GM23338 (cell line): ENCODE measurements at regions not wholly inside any gene's neighbourhood (a gene's known extent, or its start where the extent isn't known, plus 50 kb on each side); places are given as distances from the start of the nearest gene placed in this dataset.

ENCODE experiments used
- ATAC-seq: fragments of 200-7000 bp; cut with Tn5 transposase; 3 replicates; pipeline ENCODE4 v1.9.1; 2020
- DNase-seq: peaks from one replicate; pipeline ENCODE4 v3.0.0-alpha.2; 2015; ENCODE audit warnings: low spot score
- H2AFZ ChIP-seq: fragments of 200-600 bp; sonication (generic); 2 replicates; pipeline ENCODE4 v1.8.0; 2016; ENCODE audit warnings: antibody characterized with exemption, mild to moderate bottlenecking, moderate library complexity
- H3F3A ChIP-seq: fragments of 200-600 bp; sonication (generic); replicated peaks from 2 replicates; pipeline ENCODE4 v1.8.0; 2017; ENCODE audit warnings: antibody characterized with exemption, mixed run types, low read depth
- H3K27ac ChIP-seq: fragments of 200-600 bp; sonication (generic); 2 replicates; pipeline ENCODE4 v1.6.1; 2016; ENCODE audit warnings: low read depth
- H3K27me3 ChIP-seq: fragments of 200-600 bp; sonication (generic); 2 replicates; pipeline ENCODE4 v1.8.0; 2016; ENCODE audit warnings: mild to moderate bottlenecking, mixed run types, moderate library complexity; ENCODE audit not compliant: insufficient read depth
- H3K36me3 ChIP-seq: fragments of 200-600 bp; sonication (generic); 2 replicates; pipeline ENCODE4 v1.8.0; 2016; ENCODE audit warnings: mild to moderate bottlenecking; ENCODE audit not compliant: insufficient read depth
- H3K4me1 ChIP-seq: fragments of 200-600 bp; sonication (generic); 2 replicates; pipeline ENCODE4 v1.8.0; 2016; ENCODE audit warnings: mild to moderate bottlenecking, moderate library complexity; ENCODE audit not compliant: insufficient read depth
- H3K4me2 ChIP-seq: fragments of 200-600 bp; sonication (generic); 2 replicates; pipeline ENCODE4 v1.7.1; 2017; ENCODE audit warnings: mixed run types
- H3K4me3 ChIP-seq: fragments of 200-600 bp; sonication (generic); 2 replicates; pipeline ENCODE4 v1.6.1; 2016; ENCODE audit warnings: mixed run types
- H3K79me2 ChIP-seq: fragments of 200-600 bp; sonication (generic); replicated peaks from 2 replicates; pipeline ENCODE4 v1.8.0; 2017; ENCODE audit warnings: mild to moderate bottlenecking; ENCODE audit not compliant: insufficient read depth
- H3K9me2 ChIP-seq: fragments of 200-600 bp; sonication (generic); 2 replicates; pipeline ENCODE4 v1.8.0; 2017; ENCODE audit not compliant: insufficient read depth
- H4K20me1 ChIP-seq: fragments of 200-600 bp; sonication (generic); replicated peaks from 2 replicates; pipeline ENCODE4 v1.8.0; 2017; ENCODE audit warnings: mild to moderate bottlenecking; ENCODE audit not compliant: insufficient read depth
- H3K27ac Mint-ChIP-seq: 2 replicates; pipeline ENCODE4 v1.8.0; 2020; ENCODE audit warnings: inconsistent platforms, mild to moderate bottlenecking, moderate library complexity, mixed read lengths
- H3K27me3 Mint-ChIP-seq: 3 replicates; pipeline ENCODE4 v1.8.0; 2022; ENCODE audit warnings: low read depth, mild to moderate bottlenecking, moderate library complexity, mixed read lengths, inconsistent platforms; ENCODE audit not compliant: insufficient read depth, poor library complexity
- H3K36me3 Mint-ChIP-seq: 3 replicates; pipeline ENCODE4 v1.8.0; 2021; ENCODE audit warnings: low read depth, mild to moderate bottlenecking, inconsistent platforms, moderate library complexity, mixed read lengths
- H3K4me1 Mint-ChIP-seq: 3 replicates; pipeline ENCODE4 v1.8.0; 2020; ENCODE audit warnings: mild to moderate bottlenecking, inconsistent platforms, mixed read lengths
- H3K4me3 Mint-ChIP-seq: 3 replicates; pipeline ENCODE4 v1.8.0; 2021; ENCODE audit warnings: moderate library complexity, mild to moderate bottlenecking, inconsistent platforms, mixed read lengths
- H3K9me3 Mint-ChIP-seq: 3 replicates; pipeline ENCODE4 v1.8.0; 2020; ENCODE audit warnings: moderate library complexity, mild to moderate bottlenecking, inconsistent platforms, mixed read lengths
- CREB1 ChIP-seq: fragments of 250-450 bp; sonication (Bioruptor Pico); IDR thresholded peaks from 2 replicates; pipeline ENCODE4 v1.5.0; 2020; ENCODE audit warnings: low read depth, mild to moderate bottlenecking, moderate library complexity
- CTCF ChIP-seq, 2 experiments: fragments of 200-600 bp in 1 of 2; sonication (generic) in 1 of 2; conservative IDR thresholded peaks; 2 replicates each; pipeline versions ENCODE4 v1.5.1 to v1.6.1; 2016 to 2017; ENCODE audit warnings: antibody characterized with exemption in 2 of 2, low read depth in 2 of 2, mild to moderate bottlenecking in 2 of 2, moderate library complexity in 1 of 2
- ETS1 ChIP-seq: IDR thresholded peaks from 2 replicates; pipeline ENCODE4 v1.6.1; 2016; ENCODE audit warnings: antibody characterized with exemption
- EZH2 ChIP-seq: fragments of 200-600 bp; sonication (generic); IDR thresholded peaks from one replicate; pipeline ENCODE4 v1.8.0; 2017; ENCODE audit warnings: antibody characterized with exemption, mild to moderate bottlenecking, low read depth; ENCODE audit not compliant: unreplicated experiment
- EZH2phosphoT487 ChIP-seq: fragments of 200-600 bp; sonication (generic); IDR thresholded peaks from one replicate; pipeline ENCODE4 v1.8.1; 2018; ENCODE audit warnings: antibody characterized with exemption; ENCODE audit not compliant: unreplicated experiment
- JUNB ChIP-seq: IDR thresholded peaks from one replicate; pipeline ENCODE4 v1.6.1; 2016; ENCODE audit warnings: antibody characterized with exemption; ENCODE audit not compliant: unreplicated experiment
- POLR2AphosphoS5 ChIP-seq: IDR thresholded peaks from 2 replicates; pipeline ENCODE4 v1.6.1; 2016; ENCODE audit warnings: antibody characterized with exemption, low read depth
- REST ChIP-seq: IDR thresholded peaks from one replicate; pipeline ENCODE4 v1.6.1; 2018; ENCODE audit warnings: antibody characterized with exemption; ENCODE audit not compliant: unreplicated experiment
- STAT1 ChIP-seq: IDR thresholded peaks from one replicate; pipeline ENCODE4 v1.6.1; 2016; ENCODE audit warnings: antibody characterized with exemption; ENCODE audit not compliant: unreplicated experiment
- ZNF114 ChIP-seq: fragments of 250-450 bp; sonication (Bioruptor Pico); IDR thresholded peaks from 2 replicates; pipeline ENCODE4 v1.5.0; 2020; ENCODE audit warnings: mild to moderate bottlenecking, moderate library complexity
- ZNF331 ChIP-seq: fragments of 250-450 bp; sonication (Bioruptor Pico); IDR thresholded peaks from 2 replicates; pipeline ENCODE4 v1.5.0; 2020; ENCODE audit warnings: low read depth, mild to moderate bottlenecking, moderate library complexity

GRCh38 chr4:71283642-71284257, 55.1 kb upstream of the SLC4A4 start:
- no peak overlapping the region for H2AFZ ChIP-seq
- Mint-ChIP-seq H3K27me3 (peaks cover 4% of the 10 kb centered on the region), H3K27ac (no peak overlapping the region), H3K36me3 (no peaks in the 10 kb centered on the region), H3K4me1 (peaks cover 7% of the 10 kb centered on the region; the same call in 2 of the 3 replicates), H3K9me3 (no peaks in the 10 kb centered on the region), H3K4me3 (no peak overlapping the region)
- H3K4me2 ChIP-seq: no peak overlapping the region
- peaks cover 3% of the 10 kb centered on the region; the same call in 1 of the 2 replicates for H3K9me2 ChIP-seq
- no peaks in the 10 kb centered on the region for H4K20me1 ChIP-seq
- no peak overlapping the region for H3K27ac ChIP-seq
- DNase-seq (no peak), ATAC-seq (no peak)
- no peak for TF ChIP-seq STAT1
- TF ChIP-seq ETS1: no peak
- no peak for TF ChIP-seq REST
- H3K36me3 ChIP-seq: no peaks in the 10 kb centered on the region
- H3K4me1 ChIP-seq: no peaks in the 10 kb centered on the region
- H3K4me3 ChIP-seq: no peak overlapping the region
- H3K27me3 ChIP-seq: no peaks in the 10 kb centered on the region
- H3F3A ChIP-seq: no peaks in the 10 kb centered on the region
- no peaks in the 10 kb centered on the region for H3K79me2 ChIP-seq

GRCh38 chr4:71287305-71287704, 51.5 kb upstream of the SLC4A4 start:
- no peak overlapping the region for H3K27ac Mint-ChIP-seq
- no peaks in the 10 kb centered on the region for H3K79me2 ChIP-seq
- H3K4me2 ChIP-seq: no peak overlapping the region
- no peaks in the 10 kb centered on the region for H3F3A ChIP-seq
- no peak overlapping the region for H3K4me3 Mint-ChIP-seq
- H3K4me1 Mint-ChIP-seq: peaks cover 7% of the 10 kb centered on the region; the same call in 2 of the 3 replicates
- H4K20me1 ChIP-seq: no peaks in the 10 kb centered on the region
- no peaks in the 10 kb centered on the region for H3K36me3 ChIP-seq
- H3K4me3 ChIP-seq: no peak overlapping the region
- no peak overlapping the region for H2AFZ ChIP-seq
- H3K9me2 ChIP-seq: peaks cover 3% of the 10 kb centered on the region; the same call in 1 of the 2 replicates
- H3K4me1 ChIP-seq: no peaks in the 10 kb centered on the region
- no peak for ATAC-seq
- H3K27me3 Mint-ChIP-seq: peaks cover 3% of the 10 kb centered on the region
- DNase-seq: no peak
- H3K36me3 Mint-ChIP-seq: no peaks in the 10 kb centered on the region
- no peak overlapping the region for H3K27ac ChIP-seq
- no peaks in the 10 kb centered on the region for H3K9me3 Mint-ChIP-seq
- no peaks in the 10 kb centered on the region for H3K27me3 ChIP-seq
- TF ChIP-seq ZNF331 (no peak), JUNB (no peak), POLR2AphosphoS5 (no peak), CTCF (conservative IDR thresholded peaks at IDR 0.05; ENCODE audit: low read depth in 2 of 2) (no peak), STAT1 (no peak), REST (no peak), CREB1 (no peak), EZH2 (no peak), EZH2phosphoT487 (no peak), ZNF114 (CRISPR knock-in tag) (no peak)
